ENCODE measurements at regions not wholly inside any gene's neighbourhood (a gene's known extent, or its start where the extent isn't known, plus 50 kb on each side); places are given as distances from the start of the nearest gene placed in this dataset.

DNA sequence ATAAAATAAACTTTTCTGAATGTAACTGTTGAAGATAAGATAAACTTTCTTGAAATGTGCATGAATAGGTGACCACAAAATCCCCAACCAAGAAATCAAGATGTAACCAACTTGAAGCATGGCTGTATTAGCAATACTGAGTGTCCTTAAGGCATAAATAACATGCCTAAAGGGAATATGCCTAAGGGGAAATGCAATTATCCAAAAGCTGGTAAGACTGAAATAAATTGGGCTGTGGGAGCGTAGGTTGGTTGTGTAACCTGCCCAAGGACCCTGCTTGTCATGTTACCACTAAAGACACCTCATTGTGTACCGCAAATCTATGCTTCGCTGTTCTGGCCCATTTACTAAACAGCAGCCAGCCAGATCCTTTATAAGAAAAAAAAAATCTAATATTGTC lies 200.8 kb upstream of the PDE10A start:
- peaks cover 5% of the 10 kb centered on the region for H3K27me3 ChIP-seq (ENCODE audit: insufficient read depth, poor library complexity, severe bottlenecking)
- TF ChIP-seq, protein P1, sequence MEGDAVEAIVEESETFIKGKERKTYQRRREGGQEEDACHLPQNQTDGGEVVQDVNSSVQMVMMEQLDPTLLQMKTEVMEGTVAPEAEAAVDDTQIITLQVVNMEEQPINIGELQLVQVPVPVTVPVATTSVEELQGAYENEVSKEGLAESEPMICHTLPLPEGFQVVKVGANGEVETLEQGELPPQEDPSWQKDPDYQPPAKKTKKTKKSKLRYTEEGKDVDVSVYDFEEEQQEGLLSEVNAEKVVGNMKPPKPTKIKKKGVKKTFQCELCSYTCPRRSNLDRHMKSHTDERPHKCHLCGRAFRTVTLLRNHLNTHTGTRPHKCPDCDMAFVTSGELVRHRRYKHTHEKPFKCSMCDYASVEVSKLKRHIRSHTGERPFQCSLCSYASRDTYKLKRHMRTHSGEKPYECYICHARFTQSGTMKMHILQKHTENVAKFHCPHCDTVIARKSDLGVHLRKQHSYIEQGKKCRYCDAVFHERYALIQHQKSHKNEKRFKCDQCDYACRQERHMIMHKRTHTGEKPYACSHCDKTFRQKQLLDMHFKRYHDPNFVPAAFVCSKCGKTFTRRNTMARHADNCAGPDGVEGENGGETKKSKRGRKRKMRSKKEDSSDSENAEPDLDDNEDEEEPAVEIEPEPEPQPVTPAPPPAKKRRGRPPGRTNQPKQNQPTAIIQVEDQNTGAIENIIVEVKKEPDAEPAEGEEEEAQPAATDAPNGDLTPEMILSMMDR (IDR thresholded peaks at IDR 0.05; ENCODE audit: insufficient read depth, low read length): no peak
- TF ChIP-seq GABPA (IDR thresholded peaks at IDR 0.05; ENCODE audit: low read depth) (no peak), POLR2AphosphoS5 (IDR thresholded peaks at IDR 0.05; ENCODE audit: low read depth) (no peak), SPI1 (IDR thresholded peaks at IDR 0.05; ENCODE audit: borderline replicate concordance, low read depth) (no peak)
- TF ChIP-seq, protein P2, sequence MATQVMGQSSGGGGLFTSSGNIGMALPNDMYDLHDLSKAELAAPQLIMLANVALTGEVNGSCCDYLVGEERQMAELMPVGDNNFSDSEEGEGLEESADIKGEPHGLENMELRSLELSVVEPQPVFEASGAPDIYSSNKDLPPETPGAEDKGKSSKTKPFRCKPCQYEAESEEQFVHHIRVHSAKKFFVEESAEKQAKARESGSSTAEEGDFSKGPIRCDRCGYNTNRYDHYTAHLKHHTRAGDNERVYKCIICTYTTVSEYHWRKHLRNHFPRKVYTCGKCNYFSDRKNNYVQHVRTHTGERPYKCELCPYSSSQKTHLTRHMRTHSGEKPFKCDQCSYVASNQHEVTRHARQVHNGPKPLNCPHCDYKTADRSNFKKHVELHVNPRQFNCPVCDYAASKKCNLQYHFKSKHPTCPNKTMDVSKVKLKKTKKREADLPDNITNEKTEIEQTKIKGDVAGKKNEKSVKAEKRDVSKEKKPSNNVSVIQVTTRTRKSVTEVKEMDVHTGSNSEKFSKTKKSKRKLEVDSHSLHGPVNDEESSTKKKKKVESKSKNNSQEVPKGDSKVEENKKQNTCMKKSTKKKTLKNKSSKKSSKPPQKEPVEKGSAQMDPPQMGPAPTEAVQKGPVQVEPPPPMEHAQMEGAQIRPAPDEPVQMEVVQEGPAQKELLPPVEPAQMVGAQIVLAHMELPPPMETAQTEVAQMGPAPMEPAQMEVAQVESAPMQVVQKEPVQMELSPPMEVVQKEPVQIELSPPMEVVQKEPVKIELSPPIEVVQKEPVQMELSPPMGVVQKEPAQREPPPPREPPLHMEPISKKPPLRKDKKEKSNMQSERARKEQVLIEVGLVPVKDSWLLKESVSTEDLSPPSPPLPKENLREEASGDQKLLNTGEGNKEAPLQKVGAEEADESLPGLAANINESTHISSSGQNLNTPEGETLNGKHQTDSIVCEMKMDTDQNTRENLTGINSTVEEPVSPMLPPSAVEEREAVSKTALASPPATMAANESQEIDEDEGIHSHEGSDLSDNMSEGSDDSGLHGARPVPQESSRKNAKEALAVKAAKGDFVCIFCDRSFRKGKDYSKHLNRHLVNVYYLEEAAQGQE (IDR thresholded peaks at IDR 0.05; ENCODE audit: insufficient replicate concordance, low read depth): no peak
- DNase-seq (ENCODE audit: low read depth in 1 of 2, low spot score in 1 of 2): no peak

DNA sequence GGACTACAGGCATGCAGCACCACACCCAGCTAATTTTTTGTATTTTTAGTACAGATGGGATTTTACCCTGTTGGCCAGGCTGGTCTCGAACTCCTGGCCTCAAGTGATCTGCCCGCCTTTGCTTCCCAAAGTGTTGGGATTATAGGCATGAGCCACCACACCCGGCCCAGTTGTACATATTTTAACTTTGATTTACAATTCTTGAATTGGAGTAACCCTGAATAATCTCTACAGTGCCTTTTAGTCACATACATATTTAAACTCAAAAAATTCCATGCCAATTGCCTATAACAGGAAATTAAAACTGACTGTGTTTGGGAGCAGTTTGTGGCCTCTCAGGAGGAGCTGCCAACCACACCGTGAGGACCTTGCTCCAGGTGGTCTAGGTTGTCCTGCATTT lies 199.8 kb upstream of the PDE10A start:
- H3K4me3 ChIP-seq (replicated peaks; ENCODE audit: insufficient read depth, low read length): no peak overlapping the region
- peaks cover 8% of the 10 kb centered on the region for H3K27me3 ChIP-seq (ENCODE audit: insufficient read depth, poor library complexity, severe bottlenecking)
- no peak for DNase-seq (ENCODE audit: low read depth in 1 of 2, low spot score in 1 of 2)
- H3K27ac ChIP-seq (replicated peaks): no peak overlapping the region
- TF ChIP-seq SPI1 (IDR thresholded peaks at IDR 0.05; ENCODE audit: borderline replicate concordance, low read depth) (no peak), POLR2AphosphoS5 (IDR thresholded peaks at IDR 0.05; ENCODE audit: low read depth) (no peak), GABPA (IDR thresholded peaks at IDR 0.05; ENCODE audit: low read depth) (no peak)
- TF ChIP-seq, protein P1 (IDR thresholded peaks at IDR 0.05; ENCODE audit: insufficient read depth, low read length): no peak
- TF ChIP-seq, protein P2 (IDR thresholded peaks at IDR 0.05; ENCODE audit: insufficient replicate concordance, low read depth): no peak

More for the DNA sequence above, 200.8 kb upstream of the PDE10A start:
- Histone ChIP-seq H3K27ac (replicated peaks) (no peak overlapping the region), H3K4me3 (replicated peaks; ENCODE audit: insufficient read depth, low read length) (no peak overlapping the region)

DNA sequence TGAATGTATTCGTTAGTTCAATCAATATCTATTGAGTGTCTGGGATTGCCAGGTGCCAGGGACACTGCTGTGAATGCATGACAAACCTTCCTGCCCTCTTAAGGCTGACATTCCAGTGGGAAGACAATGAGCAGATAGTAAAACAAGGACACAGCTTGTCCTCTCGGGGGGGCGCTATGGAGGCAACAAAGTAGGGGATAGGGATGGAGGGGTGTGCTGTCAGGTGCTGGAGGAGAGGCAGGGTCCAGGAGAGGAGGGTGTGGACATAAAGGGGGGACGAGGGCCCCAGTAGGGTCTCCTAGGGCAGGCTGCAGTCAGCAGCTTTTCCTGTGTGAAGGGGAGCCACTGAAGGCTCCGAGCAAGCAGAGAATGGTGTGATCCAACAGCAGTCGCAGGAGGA lies 198.2 kb upstream of the PDE10A start:
- no peak for DNase-seq (ENCODE audit: low read depth in 1 of 2, low spot score in 1 of 2)
- Histone ChIP-seq H3K4me3 (replicated peaks; ENCODE audit: insufficient read depth, low read length) (no peak overlapping the region), H3K27me3 (ENCODE audit: insufficient read depth, poor library complexity, severe bottlenecking) (peaks cover 8% of the 10 kb centered on the region), H3K27ac (replicated peaks) (no peak overlapping the region)
- no peak for TF ChIP-seq SPI1 (IDR thresholded peaks at IDR 0.05; ENCODE audit: borderline replicate concordance, low read depth)

DNA sequence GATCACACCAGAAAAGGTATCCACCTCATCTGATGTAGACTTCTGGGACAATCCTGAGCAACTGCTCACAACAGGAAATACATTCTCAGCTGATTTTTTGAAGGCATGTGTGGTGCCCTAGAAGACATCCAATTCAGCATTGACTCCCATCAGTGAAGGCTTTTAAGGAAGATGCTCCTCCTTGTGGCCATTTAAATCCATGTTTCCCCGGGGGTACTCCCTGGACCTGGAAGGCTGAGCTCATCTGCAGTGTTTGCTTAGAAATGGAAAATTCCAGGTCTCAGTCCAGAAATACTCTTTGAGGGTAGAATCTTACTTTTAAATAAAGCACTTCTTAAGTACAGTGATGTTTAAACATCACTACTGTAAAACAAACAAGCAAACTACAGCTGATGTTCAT lies 195.5 kb upstream of the PDE10A start:
- no peak overlapping the region for H3K27ac ChIP-seq (replicated peaks)
- peaks cover 13% of the 10 kb centered on the region for H3K27me3 ChIP-seq (ENCODE audit: insufficient read depth, poor library complexity, severe bottlenecking)
- TF ChIP-seq, protein P1 (IDR thresholded peaks at IDR 0.05; ENCODE audit: insufficient read depth, low read length): no peak
- TF ChIP-seq GABPA (IDR thresholded peaks at IDR 0.05; ENCODE audit: low read depth) (no peak), SPI1 (IDR thresholded peaks at IDR 0.05; ENCODE audit: borderline replicate concordance, low read depth) (no peak), POLR2AphosphoS5 (IDR thresholded peaks at IDR 0.05; ENCODE audit: low read depth) (no peak)
- TF ChIP-seq, protein P2 (IDR thresholded peaks at IDR 0.05; ENCODE audit: insufficient replicate concordance, low read depth): no peak
- no peak for DNase-seq (ENCODE audit: low read depth in 1 of 2, low spot score in 1 of 2)
- H3K4me3 ChIP-seq (replicated peaks; ENCODE audit: insufficient read depth, low read length): no peak overlapping the region

All from HL-60 (cell line).